Head of caudate nucleus (tissue), 42 donors: ENCODE measurements at regions not wholly inside any gene's neighbourhood (a gene's known extent, or its start where the extent isn't known, plus 50 kb on each side); places are given as distances from the start of the nearest gene placed in this dataset.
A peak's percentile ranks its signal among the peaks of the same experiment; 100 is the strongest.

Experiments used
- DNase-seq, 42 donors: peaks; one replicate each; pipeline versions ENCODE4 v3.0.0 to v3.0.0-alpha.2; 2020 to 2021; ENCODE audit warnings: mixed read lengths in 7 of 42
- intact Hi-C: fragments of 100-400 bp; cut with DNase I; formaldehyde crosslinking; loops from one replicate; pipeline ENCODE4 v1.15.0; 2022

DNA sequence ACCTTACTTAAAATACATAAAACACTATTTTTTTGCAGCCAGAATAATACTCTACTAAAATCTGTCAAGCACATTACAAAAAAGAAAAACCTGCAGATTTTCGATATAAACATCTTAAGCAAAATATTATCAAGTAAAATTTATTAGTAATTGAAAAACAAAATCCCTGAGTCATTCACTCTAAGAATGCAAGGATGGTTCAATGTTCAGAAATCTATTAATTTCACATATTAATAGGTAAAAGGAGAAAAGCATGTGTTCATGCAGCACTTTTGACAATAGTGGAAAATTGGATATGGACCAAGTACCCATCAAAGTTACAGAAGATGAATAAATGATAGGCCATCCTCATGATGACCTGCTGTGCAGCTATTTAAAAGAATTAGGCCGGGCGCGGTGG, 66.2 kb upstream of the OTOS start:
- intact Hi-C loops = no loop called here
- DNase-seq = peak in 1 of 42 donors; percentile 6

DNA sequence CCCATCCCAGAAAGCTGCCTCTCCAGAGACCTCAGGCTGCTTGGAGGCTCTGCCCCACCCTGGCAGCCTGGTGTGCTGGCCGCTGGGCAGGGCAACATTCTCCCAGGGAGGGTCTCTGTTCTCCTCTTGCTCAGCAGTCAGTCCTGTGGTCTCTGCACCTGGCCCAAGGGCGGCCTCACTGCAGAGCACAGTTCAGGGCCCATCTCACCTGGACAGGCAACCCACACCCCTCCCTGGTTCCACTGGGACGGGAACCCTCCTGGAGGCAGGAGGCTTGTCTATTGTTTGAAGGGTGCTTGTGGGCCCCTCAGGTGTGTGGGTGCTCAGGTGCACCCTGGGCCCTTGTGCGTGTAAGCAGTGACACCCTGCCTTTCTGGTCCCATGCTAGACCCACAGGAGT, 67.2 kb upstream of the OTOS start:
- intact Hi-C loops = no loop called here
- DNase-seq = peak in 6 of 42 donors; percentile 3 to 29 (median 10)

DNA sequence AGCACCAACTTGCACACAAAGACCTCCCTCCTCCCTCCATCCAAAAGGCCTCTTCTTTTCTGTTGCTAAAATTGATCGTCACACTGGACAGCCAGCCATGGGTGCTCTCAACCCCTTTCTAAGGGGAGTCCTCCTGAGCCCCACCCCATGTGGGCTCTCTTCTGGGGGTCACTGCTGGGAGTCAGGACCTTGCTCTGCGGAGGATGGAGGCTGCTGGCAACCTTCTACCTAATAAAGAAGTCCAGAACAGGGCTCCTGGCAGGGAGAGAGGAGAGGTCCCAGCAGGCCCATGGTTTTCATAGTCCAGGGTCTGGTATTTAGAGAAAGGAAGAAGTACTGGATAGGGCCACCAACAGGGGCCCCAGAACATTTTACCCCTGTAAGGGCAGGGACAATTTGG, 67.6 kb upstream of the OTOS start:
- intact Hi-C loops = no loop called here
- DNase-seq = peak in 6 of 42 donors; percentile 1 to 5 (median 2)

DNA sequence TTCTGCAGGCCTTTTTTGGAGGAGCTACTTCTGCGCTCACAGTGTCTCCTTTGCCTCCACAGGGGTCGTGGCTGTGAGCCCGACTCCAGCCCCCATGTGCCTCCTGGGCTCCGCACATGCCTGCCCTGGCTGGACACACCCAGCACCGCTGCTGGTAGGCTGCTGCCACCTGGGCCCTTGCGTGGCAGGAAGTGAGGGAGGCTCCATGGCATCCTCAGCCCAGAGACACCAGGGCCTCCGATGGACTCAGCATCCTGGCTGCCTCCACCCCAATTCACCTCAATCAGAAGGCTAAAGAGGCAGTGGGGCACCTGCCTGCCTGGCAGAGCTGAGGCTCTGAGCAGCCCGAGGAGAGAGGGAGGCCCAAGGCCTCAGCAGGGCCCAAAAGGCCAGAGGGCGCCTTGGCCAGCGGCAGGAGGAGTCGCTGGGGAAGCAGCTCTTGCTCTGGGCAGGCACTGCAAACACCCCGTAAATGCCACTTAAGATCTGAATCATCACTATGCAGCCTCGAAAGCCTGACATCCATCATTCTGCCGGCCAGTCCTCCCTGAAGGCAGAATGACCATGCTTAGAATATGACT, 68.3 kb upstream of the OTOS start:
- DNase-seq = peak in 6 of 42 donors; percentile 6 to 31 (median 7)

DNA sequence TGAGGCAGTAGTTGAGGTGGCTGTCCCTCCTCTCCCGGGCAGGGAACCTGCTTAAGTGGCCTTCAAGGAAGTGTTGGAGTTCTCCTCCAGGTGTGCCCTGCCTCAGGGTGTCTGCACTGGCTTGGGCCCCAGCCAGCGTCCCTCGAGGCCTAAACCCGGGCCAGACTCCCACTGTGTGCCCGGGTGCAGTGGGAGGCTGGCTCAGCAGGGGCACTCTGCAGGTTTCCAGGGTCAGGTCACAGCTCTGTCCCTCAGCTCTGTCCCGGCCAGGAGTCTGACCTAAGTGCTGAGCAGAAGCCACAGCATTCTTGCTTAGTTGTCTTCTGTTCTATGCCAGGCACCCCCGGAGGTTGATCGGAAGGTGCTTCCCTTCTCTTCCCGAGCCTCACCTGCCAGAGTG, 69.0 kb upstream of the OTOS start:
- intact Hi-C loops = no loop called here
- DNase-seq = peak in 8 of 42 donors; percentile 2 to 30 (median 8)

More for the DNA sequence above, 68.3 kb upstream of the OTOS start:
- intact Hi-C loops = no loop called here

DNA sequence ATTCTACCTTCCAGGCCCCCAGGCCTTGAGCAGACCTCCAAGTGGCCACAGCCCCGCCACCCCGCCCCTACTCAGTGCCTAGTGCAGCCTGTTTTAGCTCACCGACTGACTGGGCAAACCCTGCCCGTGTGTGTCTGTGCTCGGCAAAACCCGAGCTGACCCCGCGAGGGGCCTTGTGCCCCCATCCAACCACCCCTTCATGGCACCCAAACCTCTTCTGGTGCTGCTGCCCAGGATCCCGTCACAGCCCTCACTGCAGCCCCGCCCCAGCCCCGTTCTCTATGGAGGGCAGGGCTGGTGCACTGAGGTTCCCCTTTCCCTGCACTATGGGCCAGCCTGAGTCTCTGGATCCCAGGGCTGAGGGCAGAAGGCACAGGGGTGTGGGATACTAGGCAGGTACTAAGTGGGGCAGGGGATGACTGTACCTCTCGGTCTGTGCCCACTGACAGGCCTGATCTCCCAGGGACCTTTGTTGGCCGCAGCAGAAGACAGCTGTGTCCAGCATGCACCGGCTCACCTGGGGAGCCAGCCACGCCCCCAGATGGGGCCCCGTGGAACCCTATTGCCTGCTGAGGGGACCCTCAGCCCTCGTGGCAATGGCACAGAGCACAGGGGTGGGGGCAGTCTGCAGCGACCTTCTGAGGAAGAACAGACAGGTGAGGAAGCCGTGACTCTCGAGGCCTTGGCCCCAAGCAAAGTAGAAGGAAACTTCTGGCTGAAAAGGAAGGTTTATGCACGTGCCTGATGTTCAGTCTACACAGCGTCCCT, 69.9 kb upstream of the OTOS start:
- DNase-seq = peak in 9 of 42 donors; percentile 2 to 23 (median 8)
- intact Hi-C loops = no loop called here

DNA sequence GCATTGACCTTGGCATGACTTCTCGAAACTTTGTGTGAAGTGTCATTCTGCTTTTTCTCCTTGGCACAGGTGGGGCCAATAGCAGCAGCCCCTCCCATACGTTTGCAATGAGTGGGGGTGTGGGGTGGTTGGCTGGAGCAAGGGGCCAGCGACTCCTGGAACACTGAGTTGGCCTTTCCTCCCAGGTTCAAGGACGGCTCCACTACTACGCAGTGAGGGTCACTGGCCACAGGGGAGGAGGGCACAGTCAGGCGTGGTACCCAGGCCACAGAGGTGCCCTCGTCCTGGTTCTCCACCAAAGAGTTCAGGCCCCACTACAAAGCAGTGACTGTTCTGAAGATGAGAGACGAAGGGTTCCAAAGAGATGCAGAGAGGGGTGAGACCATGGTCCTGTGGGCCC, 70.6 kb upstream of the OTOS start:
- peak in 8 of 42 donors; percentile 1 to 26 (median 6) for DNase-seq
- intact Hi-C loops = no loop called here

DNA sequence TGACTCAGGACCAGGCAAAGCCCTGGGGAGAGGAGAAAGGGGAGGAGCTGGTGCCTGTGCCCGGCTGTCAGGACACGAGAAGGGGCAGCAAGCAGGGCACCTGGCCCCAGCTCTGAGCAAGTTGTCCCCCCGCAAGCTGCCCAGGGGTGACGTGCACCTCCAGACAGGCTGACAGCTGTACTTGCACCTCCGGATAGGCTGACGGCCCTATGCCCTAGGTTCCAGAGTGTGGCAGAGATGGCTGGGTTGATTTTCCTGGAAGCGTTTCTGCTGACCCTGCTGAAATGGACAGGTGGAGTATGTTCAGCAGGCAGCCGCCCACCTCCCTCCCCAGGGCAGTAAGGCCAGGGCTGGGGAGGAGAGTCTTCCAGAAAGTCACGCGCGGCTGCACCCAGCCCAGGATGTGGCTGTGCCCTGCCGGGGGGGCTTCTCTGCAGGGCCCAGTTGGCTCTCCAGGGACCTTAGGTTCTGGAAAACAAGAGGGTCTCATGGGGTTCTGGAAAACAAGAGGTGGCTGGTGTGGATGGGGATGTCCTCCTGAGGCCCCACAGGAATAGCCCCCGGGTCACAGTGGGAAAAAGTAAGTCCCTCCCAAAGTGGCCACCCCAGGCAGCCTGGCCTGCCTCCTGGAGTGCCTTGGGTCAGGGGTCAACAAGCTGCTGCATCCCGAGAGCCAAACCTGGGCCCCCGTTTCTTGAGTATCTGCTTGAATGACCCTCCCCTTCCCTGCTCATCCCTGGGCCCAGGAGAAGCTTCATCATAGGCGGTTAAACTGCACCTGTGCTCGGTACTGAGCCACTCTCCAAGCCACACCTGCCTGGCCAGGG, 71.4 kb upstream of the OTOS start:
- DNase-seq = peak in 13 of 42 donors; percentile 4 to 41 (median 11)
- intact Hi-C loops = no loop called here

DNA sequence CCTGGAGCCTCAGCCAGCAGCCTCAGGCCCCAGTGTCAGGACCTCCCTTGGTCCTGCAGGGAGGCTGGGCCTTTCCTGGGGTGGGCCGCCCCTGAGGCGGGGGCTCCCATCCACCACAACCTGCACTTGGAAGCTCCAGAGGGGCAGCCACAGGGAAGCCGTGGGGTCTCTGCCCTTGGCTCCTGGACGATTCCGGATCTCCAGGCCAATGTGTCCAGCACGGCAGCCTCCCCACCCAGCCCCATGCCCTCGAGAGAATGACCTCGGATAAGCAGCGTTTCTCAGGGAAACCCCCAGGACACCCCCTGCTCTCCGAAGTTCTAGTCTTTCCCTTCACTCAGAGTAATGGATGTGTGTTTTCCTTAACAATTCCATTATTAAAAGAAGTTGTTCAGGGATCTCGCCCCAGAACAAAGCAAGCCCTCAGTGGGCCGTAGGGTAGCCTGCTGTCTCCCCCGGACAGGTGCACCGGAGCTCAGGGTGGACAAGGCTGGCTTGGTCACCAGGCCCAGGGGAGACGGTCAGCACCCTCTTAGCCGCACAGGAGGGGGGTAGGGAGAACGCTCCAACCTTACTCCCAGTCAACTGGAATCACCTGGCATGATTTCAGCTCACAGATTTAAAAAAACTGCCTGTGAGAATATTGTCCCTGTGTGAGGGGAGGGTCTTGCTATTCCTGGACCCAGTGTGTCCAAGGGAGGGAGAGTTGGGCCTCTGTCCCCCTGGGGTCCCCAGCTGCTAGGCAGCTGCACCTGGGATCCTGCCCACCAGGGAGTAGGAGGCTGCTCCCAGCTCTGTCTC, 72.2 kb upstream of the OTOS start:
- intact Hi-C loops = no loop called here
- peak in 11 of 42 donors; percentile 2 to 34 (median 14) for DNase-seq

DNA sequence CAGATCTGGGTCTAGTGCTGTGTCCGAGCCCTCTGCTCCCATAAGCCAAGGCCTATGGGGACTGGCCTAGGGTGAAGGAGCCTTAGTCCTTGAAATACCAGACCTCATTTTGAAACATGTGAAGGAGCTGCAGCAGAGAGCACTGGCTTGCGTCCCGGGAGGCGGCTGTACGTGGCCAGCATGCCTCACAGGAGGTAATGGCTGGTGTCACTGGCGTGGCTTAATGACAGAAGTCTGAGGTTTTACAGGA, 72.7 kb upstream of the OTOS start:
- DNase-seq = peak in 28 of 42 donors; percentile 9 to 69 (median 42)
- intact Hi-C loops = no loop called here

DNA sequence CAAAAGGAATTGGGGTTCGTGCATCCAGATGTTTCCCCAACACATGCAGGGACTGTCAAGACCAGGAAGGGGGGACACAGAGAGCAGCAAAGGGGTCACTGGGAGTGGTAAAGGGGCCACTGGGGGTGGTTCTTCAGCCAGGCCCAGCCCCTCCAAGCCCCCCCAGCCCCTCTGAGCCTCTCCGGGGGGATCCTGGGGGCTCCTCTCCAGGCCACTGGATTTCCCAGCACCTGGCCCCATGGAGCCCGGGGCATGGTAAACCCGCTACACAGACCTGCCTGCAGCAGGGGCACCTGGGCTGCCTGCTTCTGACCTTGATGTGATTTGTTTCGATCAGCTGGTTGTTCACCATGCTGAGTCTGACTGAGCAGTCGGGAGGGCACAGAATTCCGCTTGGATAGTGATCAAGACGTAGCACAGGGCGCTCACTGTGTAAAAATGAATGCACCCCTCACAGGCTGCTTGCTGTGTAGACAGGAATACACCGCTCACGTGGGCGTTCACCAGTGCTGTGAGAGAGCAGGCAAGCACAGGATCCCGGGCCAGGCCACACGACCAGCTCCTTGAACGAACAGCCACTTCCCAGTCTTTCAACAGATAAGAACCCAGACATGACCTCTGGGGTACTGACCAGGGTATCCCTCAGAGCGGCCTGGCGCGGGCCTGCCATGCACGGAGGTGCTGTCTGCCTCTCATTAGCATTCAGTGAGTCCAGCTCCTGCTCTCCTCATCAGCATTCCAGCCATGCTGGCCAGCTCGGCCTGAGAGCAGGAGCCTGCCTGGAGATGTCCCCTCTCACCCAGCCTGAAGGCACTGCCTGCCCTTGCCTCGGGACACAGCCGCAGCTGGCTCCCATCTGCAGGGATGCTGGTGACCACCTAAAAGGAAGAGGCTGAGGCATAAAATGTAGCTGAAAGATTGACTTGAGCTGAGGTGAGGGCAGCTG, 73.3 kb upstream of the OTOS start:
- peak in 36 of 42 donors; percentile 24 to 74 (median 52) for DNase-seq
- intact Hi-C loops = no loop called here

DNA sequence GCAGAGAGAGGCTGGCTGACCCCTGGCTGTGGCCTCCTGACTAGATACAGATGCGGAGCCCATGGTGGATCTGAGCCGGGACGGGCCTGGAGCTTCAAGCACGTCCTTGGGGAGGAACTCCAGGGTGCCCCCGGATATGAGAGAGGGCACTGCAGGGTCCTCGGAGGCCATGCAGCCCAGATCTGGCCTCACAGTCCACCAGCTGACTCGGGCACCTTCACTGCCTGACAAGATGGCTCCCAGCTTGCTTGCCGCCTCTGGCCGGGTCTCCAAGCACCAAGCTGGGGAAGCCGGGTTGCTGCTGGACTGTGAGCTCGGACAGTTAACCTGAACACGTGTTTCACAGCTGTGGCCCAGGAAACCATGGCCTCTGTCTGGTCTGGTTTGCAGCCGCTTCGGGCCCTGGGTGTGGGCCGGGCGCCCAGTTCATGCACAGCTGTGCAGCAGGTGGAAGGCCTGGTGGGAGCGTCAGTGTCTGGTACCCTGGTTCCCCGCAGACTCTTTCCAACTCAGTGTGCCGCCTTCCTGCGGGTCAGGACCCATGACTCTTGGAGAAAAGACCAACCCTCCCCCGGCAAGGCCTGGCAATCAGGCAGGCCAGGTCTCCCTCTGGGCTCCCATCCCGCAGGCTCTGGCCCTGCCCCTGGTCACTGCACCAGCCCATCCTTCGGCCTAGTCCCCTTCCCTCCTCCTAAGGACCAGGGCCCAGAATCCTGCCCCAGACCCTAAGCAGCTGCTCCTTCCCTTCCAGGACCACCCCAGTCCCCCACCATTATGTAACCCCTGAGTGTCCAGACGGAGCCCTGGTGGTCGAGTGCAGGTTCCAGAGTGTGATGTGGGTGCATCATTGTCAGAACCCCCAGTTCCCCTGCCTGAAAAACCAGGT, 74.6 kb upstream of the OTOS start:
- intact Hi-C loops = no loop called here
- DNase-seq = peak in 12 of 42 donors; percentile 4 to 43 (median 14)

DNA sequence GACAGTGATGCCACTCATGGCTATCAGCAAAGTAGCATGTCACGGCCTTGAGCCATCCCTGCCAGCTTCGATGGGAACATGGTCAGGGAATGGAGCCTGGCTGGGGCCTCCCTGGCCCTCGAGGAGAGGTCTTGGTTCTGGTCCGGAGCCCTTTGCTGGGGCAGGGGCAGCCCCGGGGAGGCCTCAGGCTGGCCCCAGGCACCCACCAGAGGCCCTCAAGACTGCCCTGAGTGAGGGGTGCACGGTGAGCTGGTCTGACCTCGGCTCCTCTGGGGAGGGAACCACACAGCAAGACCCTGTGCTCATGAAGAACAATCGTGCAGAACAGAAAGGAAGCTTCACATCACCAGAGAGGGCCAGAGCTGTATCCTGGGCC, 75.2 kb upstream of the OTOS start:
- peak in 7 of 42 donors; percentile 1 to 30 (median 11) for DNase-seq

DNA sequence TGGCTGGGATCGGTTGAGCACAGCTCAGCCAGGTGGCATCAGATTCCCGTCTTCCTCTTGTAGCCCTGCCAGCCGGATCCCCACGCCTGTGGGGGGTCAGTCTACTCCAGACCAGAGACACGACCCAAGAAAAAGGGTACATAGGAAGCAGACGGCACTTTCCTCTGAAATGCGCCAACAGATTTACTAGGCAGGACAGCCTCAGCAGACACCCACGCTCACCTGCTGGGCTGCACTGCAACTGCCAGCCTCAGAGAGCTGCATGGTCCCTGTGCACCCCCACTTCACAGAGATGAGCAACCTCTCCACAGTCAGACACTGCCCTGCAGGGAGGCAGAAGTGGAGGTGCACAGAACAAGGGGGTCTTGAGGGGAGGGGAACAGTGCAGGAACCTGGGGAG, 75.7 kb upstream of the OTOS start:
- intact Hi-C loops = no loop called here

More for the DNA sequence above, 75.2 kb upstream of the OTOS start:
- intact Hi-C loops = no loop called here

DNA sequence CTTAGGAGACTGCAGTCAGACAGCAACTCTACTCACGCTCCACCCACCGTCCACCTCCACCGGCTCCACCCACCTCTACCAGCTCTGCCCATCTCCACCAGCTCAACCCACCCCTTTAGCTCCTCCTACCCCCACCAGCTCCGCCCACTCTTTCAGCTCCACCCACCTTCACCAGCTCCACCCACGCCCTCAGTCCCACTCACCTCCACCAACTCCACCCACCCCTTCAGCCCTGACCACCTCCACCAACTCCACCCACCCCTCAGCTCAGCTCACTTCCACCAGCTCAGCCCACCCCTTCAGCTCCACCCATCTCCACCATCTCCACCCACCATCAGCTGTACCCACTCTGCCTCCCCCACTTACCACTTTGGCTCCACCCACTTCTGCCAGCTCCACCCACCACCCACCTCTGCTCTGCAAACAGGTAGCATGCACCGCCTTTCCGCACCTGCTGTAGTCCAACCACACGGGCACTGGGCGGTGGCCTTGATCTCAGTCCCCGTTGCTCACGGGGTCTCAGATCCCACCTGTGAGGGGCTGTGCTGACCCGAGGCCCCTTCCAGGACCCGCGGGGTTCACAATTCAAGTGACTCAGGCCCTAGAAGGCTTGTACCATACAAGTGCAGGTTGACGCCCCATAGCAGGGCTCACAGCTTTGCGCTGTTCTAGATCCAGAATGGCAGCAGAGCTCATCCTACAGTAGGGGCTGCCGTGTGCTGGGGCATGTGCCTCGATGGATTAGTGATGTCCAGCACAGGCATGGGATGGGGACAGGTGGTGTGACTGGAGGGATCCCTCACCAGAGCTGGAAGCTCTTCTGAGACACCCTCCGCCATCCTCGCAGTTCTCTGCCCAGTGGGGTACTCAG, 77.2 kb upstream of the OTOS start:
- intact Hi-C loops = no loop called here
- peak in 12 of 42 donors; percentile 5 to 39 (median 16) for DNase-seq

More for the DNA sequence above, 75.7 kb upstream of the OTOS start:
- DNase-seq = peak in 12 of 42 donors; percentile 6 to 34 (median 12)
